KBM-7 (cell line): ENCODE measurements at regions not wholly inside any gene's neighbourhood (a gene's known extent, or its start where the extent isn't known, plus 50 kb on each side); places are given as distances from the start of the nearest gene placed in this dataset.

Experiments used
- DNase-seq: peaks from one replicate; pipeline ENCODE4 v3.0.0-alpha.2; 2015
- in situ Hi-C: fragments of 300-500 bp; cut with MboI; formaldehyde crosslinking; loops from 2 replicates; pipeline ENCODE4 v1.14.3; 2020; ENCODE audit warnings: low sequenced_read_pairs, low pct_unique_long_range_greater_than_20kb, mixed read lengths

GRCh38 chr11:115843111-115843510, 338.9 kb upstream of the CADM1 start:
- in situ Hi-C loops = no loop called here
- DNase-seq = no peak

GRCh38 chr11:115820026-115820425, 315.8 kb upstream of the CADM1 start:
- DNase-seq = no peak
- in situ Hi-C loops = no loop called here

- in situ Hi-C loops = no loop called here
- DNase-seq = no peak
Measured at GRCh38 chr11:115819014-115819413, 314.8 kb upstream of the CADM1 start.

DNA sequence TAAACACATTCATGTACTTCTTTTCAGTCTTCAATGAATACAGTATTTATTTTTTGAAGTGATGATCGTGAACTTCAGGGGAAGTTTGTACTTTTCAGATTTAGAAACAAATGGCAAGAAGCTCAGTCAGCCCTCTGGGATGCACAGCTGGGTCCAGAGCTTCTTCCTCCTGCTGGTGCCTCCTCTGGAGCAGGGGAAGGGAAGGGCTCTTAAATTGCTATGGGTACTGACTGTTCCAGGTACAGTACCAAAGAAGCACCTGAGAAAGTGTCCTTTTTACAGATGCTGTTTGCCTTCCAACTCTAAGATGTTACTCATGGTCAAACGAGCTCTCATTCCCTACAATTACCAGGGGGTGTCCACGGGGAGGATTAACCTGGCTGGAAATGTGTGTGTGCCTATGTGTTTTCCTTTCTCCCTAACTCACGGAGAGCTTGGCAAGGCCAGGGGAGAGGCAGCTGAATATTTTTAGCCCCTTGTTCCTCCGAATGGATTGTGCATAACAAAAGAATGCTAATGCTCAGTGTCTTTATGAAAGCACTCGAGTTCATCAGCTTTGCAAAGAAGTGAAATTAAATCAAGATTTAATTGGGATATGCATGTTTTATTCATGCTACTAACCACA, 313.7 kb upstream of the CADM1 start:
- DNase-seq = no peak
- in situ Hi-C loops = no loop called here

DNA sequence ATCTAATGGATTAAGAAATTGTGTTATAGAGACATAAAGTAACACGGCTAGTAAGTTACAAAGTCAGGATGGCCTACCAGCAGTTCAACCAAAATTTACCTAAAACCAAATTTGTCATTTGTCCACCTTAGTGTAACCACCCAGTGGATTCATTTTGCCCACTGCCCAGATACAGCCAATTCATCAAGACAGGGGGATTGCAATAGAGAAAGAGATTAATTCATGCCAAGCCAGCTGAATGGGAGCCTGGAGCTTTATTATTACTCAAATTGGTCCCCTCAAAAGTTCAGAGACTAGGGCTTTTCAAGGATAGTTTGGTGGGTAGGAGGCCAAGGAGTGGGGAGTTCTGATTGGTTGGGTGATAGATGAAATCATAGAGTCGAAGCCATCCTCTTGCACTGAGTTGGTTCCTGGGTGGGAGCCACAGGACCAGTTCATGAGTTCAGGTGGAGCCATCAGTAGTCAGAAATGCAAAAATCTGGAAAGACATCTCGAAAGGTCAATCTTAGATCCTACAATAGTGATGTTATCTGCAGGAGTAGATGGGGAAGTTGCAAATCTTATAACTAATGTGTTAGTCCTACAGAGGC, 304.2 kb upstream of the CADM1 start:
- in situ Hi-C loops = no loop called here

DNA sequence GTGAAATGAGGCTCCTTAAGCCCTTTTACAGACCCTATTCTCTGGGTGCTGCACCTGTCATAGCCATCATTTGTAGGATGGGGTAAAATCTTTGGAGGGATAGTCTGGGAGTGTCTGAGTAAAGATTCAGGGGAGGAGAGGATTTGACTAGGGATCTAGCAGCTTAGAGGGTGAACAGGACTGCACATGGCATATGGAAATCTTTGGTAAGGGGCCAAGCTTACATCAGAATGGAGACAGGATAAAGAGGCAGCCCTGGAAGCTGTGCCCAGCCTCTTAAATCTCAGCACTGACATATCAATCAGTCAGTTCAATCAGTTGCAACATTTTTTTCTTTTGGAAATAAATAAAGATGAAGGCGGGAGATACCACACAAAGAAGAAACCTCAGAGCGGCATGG, 301.8 kb upstream of the CADM1 start:
- DNase-seq = no peak
- in situ Hi-C loops = no loop called here

More for the DNA sequence above, 304.2 kb upstream of the CADM1 start:
- no peak for DNase-seq

DNA sequence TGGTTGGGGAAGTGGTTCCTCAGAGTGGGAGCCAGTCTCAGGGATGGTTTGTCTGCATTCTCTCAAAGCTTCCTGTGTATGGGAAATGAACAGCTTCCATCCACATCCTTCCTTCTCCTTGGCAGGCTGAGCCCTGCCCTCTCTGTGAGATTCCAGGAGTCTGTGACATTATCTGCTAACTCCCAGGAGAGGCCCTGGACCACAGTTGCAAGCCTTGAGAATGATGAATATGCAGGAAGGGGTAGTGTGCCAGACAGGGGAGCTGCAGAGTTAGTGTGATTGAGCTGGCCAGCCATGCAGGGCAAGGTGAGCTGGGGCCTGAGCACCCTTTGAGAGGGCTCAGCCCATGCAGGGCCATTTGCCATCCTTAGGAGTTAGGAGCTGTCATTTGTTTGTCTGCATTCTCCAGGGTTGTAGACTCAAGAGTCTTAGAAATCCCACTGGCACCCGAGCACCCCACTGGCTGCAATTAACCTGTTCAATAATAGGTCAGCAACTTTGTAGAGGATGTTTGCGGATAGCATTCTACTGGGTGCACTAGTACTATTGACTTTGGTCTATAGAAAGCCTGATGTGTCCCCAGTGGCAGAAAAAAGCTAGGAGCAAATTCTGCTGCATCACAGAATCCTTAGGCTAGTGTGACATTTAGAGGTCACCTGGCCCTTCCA, 299.0 kb upstream of the CADM1 start:
- in situ Hi-C loops = no loop called here
- DNase-seq = no peak

DNA sequence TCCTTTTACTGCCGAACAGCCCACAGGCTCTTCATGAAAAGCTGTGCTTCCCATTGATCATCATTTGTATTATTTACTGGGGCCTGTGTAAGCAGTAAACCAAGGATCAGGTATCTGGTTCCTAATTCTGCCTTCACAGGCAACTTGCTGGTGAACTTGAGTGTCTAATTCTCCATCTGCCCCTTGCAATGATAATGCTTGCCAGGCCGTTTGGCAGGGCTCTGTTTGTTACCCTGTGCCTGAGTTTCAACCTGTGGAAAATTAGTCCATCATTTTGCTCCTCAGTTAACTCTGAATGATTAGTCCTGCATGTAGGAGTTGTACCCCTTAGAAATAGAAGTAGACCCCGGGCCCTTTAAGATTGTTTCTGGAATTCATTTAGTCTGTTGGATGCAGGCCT, 298.4 kb upstream of the CADM1 start:
- in situ Hi-C loops = no loop called here
- no peak for DNase-seq

- in situ Hi-C loops = no loop called here
Measured at GRCh38 chr11:115792903-115793302, 288.7 kb upstream of the CADM1 start.

GRCh38 chr11:115787302-115787701, 283.1 kb upstream of the CADM1 start:
- no peak for DNase-seq
- in situ Hi-C loops = no loop called here

More at GRCh38 chr11:115792903-115793302, 288.7 kb upstream of the CADM1 start:
- no peak for DNase-seq

DNA sequence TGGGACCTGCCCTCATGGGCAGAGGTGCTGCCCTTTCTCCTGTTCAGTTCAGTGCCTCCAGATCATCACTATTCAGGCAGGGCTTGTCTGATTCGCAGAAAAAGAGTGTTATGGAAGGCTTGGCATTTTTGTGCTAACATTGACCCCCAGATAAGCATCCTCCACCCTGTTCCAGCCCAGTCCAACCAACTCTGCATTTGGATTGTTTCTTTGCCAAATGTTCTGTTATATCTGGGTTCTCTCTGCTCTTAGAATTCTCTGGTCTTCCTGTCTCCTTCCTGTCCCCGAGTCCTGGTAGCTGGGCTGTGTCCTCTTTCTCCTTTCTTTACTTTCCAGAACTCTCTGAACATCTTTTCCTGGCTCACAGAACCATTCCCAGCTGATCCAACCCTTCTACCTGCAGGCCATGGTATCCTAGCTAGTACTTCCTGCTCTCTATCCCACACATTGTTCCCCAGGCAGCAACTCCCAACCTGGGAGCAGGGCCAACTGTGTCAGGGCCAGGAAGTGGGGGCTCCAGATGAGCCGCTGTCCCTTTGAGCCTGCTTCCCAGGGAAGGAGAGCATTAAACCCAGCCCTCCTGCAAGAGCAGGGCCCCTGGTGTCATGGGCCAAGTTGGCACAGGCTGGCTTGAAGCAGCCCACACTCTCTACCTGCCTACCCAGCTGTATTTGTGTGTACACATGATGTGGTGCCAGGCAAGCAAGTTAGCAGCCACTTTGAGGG, 280.7 kb upstream of the CADM1 start:
- no peak for DNase-seq

GRCh38 chr11:115780646-115781362, 276.6 kb upstream of the CADM1 start:
- DNase-seq = no peak
- in situ Hi-C loops = no loop called here

More for the DNA sequence above, 280.7 kb upstream of the CADM1 start:
- in situ Hi-C loops = no loop called here

GRCh38 chr11:115778928-115779650, 274.9 kb upstream of the CADM1 start:
- DNase-seq = no peak
- in situ Hi-C loops = no loop called here

GRCh38 chr11:115776916-115777315, 272.7 kb upstream of the CADM1 start:
- DNase-seq = no peak
- in situ Hi-C loops = no loop called here

DNA sequence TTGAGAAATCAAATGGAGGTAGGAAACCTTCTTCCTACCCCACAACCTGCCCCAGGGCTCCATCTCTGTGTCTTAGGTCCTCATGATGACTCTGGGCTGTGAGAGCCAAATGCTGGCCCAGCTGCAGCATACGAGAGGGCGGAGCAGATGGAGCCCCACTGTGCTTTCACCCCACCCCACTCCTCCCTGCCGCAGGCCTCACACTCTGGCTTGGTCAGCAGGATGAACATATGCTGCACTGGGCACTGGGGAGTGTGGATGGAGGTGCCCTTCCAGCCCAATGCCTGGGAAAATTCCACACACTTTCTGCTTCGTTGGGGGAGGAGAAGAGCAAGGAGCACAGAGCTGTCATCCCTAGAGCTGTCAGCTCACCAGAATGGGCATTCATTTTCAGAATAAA, 271.6 kb upstream of the CADM1 start:
- DNase-seq = no peak
- in situ Hi-C loops = no loop called here

- DNase-seq = no peak
- in situ Hi-C loops = no loop called here
Measured at GRCh38 chr11:115774756-115775155, 270.5 kb upstream of the CADM1 start.

DNA sequence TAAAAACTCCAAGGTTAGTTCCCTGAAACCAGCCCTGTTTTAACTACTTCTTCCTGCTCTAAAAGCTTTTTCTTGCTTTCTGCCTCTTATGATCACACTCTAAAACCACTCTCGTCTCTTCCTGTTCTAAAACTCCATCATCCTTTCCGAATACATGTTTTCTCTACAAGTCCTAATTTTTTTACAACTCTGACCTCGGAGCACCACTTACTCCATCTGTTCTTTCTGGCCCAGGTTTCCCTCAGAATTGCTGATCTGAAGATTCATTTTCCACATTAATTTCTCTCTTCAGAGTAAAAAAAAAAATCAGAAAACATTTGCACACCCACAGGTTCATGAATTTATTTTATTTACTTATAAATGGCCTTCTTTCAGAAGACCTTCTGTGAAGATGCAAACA, 265.7 kb upstream of the CADM1 start:
- in situ Hi-C loops = no loop called here
- no peak for DNase-seq

GRCh38 chr11:115767883-115768282, 263.7 kb upstream of the CADM1 start:
- in situ Hi-C loops = no loop called here
- no peak for DNase-seq
